ENCODE measurements at regions not wholly inside any gene's neighbourhood (a gene's known extent, or its start where the extent isn't known, plus 50 kb on each side); places are given as distances from the start of the nearest gene placed in this dataset.

DNA sequence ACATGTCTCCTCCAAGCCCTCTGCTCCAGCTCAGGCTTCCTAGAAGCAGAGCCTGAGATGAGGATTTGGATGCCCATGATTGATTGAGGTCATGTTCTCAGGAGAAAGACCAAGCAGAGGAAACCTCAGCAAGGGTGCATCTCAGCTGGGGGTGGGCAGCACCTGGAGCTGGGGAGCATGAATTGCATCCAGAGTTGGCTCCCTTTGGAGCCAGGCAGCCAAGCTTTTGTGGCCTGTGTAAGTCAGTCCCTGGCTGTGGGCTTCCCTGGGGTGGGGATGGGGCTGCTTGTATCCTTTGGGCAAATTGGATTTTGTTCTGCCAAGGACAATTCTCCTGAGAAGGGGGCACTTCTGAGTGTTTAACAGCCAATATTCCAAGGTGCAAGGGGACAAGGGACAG lies 91.5 kb upstream of the WASF3 start:
- intact Hi-C loops (cut with DNase I), result no loop called here
- peaks cover 0 to 25% (median 0%) of the 10 kb centered on the region in 9 donors for H3K4me1 ChIP-seq
- peak overlapping the region in 5 of 10 donors; percentile 3 to 69 (median 22) for H3K27ac ChIP-seq
- no peaks in the 10 kb centered on the region for H3K9me3 ChIP-seq
- TF ChIP-seq, protein P1, sequence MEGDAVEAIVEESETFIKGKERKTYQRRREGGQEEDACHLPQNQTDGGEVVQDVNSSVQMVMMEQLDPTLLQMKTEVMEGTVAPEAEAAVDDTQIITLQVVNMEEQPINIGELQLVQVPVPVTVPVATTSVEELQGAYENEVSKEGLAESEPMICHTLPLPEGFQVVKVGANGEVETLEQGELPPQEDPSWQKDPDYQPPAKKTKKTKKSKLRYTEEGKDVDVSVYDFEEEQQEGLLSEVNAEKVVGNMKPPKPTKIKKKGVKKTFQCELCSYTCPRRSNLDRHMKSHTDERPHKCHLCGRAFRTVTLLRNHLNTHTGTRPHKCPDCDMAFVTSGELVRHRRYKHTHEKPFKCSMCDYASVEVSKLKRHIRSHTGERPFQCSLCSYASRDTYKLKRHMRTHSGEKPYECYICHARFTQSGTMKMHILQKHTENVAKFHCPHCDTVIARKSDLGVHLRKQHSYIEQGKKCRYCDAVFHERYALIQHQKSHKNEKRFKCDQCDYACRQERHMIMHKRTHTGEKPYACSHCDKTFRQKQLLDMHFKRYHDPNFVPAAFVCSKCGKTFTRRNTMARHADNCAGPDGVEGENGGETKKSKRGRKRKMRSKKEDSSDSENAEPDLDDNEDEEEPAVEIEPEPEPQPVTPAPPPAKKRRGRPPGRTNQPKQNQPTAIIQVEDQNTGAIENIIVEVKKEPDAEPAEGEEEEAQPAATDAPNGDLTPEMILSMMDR (IDR thresholded peaks at IDR 0.05), result no peak
- peaks cover 0 to 6% (median 0%) of the 10 kb centered on the region in 7 donors for H3K27me3 ChIP-seq
- H3K36me3 ChIP-seq, result no peaks in the 10 kb centered on the region
- no peak overlapping the region for H3K4me3 ChIP-seq
- ATAC-seq (peak in 4 of 8 donors; percentile 6 to 31 (median 16)), DNase-seq (no peak)

DNA sequence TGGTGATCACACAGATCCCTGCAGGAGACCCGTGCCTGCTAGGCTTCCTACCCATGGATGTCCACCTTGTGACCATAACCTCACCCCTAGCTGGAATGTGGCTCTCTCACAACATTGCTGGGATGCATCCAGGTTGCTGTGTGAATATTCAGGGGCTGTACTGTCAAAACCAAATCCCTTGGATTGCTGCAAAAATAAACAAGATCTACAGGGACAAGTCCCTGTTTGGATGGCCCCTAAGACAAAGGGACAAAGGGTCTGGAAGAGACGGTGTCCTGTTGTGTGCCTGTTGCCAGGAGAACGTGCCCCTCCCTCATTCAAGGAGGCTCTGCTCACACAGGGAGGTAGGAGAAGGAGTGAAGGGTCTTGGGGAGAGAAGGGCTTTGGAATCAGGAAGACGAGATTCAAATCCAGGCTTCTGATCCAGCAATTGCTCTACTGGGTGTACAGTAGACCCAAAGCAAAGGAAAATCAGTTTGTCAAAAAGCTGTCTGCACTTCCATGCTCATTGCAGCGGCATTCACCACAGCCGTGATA lies 89.2 kb upstream of the WASF3 start:
- Histone ChIP-seq H3K4me1 (peaks cover 0 to 17% (median 0%) of the 10 kb centered on the region in 9 donors), H3K27ac (no peak overlapping the region), H3K9me3 (no peaks in the 10 kb centered on the region), H3K36me3 (no peaks in the 10 kb centered on the region), H3K27me3 (peaks cover 0 to 6% (median 0%) of the 10 kb centered on the region in 7 donors), H3K4me3 (no peak overlapping the region)
- DNase-seq, result no peak
- 45 to 49% methylated on average over 6 of the region's 6 CpGs for WGBS, 2 donors
- TF ChIP-seq, protein P1 (IDR thresholded peaks at IDR 0.05), result no peak
- ATAC-seq, result no peak
- intact Hi-C loops (cut with DNase I), result no loop called here

DNA sequence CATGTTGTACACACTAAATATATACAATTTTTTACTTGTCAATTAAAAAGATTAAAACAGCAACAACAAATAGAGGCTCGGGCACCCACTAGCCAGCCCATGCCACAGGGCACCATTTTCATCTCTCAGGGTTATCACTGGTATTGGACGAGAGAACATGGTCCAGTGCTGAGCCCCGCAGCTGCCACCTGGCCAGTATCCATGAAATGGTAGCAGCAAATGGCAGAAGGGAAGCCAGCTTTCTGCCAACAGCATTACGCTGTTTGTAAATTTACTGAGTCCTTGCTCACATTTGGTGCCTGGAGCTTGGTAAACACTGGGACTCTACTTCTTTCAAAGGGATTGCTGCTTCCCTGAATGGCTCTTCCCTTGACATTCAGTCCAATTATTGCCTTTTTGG lies 87.9 kb upstream of the WASF3 start:
- H3K9me3 ChIP-seq, result no peaks in the 10 kb centered on the region
- ATAC-seq (no peak), DNase-seq (no peak)
- H3K4me1 ChIP-seq, result peaks cover 0 to 17% (median 0%) of the 10 kb centered on the region in 9 donors
- no peaks in the 10 kb centered on the region for H3K36me3 ChIP-seq
- H3K27ac ChIP-seq, result no peak overlapping the region
- no peak overlapping the region for H3K4me3 ChIP-seq
- TF ChIP-seq, protein P1 (IDR thresholded peaks at IDR 0.05), result no peak
- WGBS, 2 donors, result 90 to 91% methylated on average over 4 of the region's 4 CpGs
- intact Hi-C loops (cut with DNase I), result no loop called here
- peaks cover 0 to 6% (median 0%) of the 10 kb centered on the region in 7 donors for H3K27me3 ChIP-seq

DNA sequence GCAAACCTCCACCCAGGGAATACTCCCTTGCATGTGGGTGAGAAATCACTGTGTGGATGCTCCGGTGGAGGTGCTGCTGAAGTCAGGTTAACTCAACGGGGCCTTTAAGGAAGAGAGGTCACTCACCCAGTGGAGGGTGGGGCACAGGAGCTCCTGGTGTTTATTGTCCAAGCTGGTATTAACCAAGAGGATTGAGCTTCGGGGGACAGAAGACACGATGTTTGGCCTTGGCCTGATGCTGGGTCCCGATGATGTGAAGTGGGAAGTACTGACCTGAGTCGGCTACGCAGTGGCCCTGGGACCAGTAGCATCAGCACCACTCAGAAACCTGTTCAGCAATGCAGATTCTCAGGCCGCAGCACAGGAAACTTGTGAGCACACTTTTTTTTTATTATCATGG lies 85.7 kb upstream of the WASF3 start:
- WGBS, 2 donors, result 86 to 88% methylated on average over 8 of the region's 8 CpGs
- Histone ChIP-seq H3K36me3 (no peaks in the 10 kb centered on the region), H3K4me3 (no peak overlapping the region), H3K27me3 (peaks cover 0 to 6% (median 0%) of the 10 kb centered on the region in 7 donors), H3K4me1 (peaks cover 0 to 20% (median 8%) of the 10 kb centered on the region in 9 donors), H3K9me3 (no peaks in the 10 kb centered on the region), H3K27ac (no peak overlapping the region)
- DNase-seq, result no peak
- intact Hi-C loops (cut with DNase I), result no loop called here
- TF ChIP-seq, protein P1 (IDR thresholded peaks at IDR 0.05), result no peak
- ATAC-seq, result no peak
